IMR-90 (cell line): ENCODE measurements at regions not wholly inside any gene's neighbourhood (a gene's known extent, or its start where the extent isn't known, plus 50 kb on each side); places are given as distances from the start of the nearest gene placed in this dataset.

Source experiments
- ATAC-seq: fragments of 200-7000 bp; cut with Tn5 transposase; 2 replicates; pipeline ENCODE4 v1.9.1; 2020; ENCODE audit warnings: low read depth, mild to moderate bottlenecking, moderate library complexity
- BruUV-seq: library from RNA; stranded (reverse); fragments of 400-500 nt; replicated peaks from 2 replicates; lab custom pipeline; 2021; lab: Mats Ljungman, UMichigan
- CTCF ChIA-PET: fragments of 300-600 bp; formaldehyde crosslinking; extraction: SDS; loops from one replicate; lab custom pipeline; 2021; ENCODE audit warnings: antibody characterized with exemption; lab: Yijun Ruan, JAX
- POLR2A ChIA-PET: fragments of 300-600 bp; sonication (Branson Sonifier 250); formaldehyde crosslinking; loops from one replicate; lab custom pipeline; 2022; ENCODE audit warnings: antibody characterized with exemption; ENCODE audit not compliant: unreplicated experiment; lab: Charles Lee
- DNase-seq: peaks from one replicate; pipeline ENCODE4 v3.0.0; 2013
- H2AFZ ChIP-seq: replicated peaks from 2 replicates; pipeline ENCODE3; 2013; ENCODE audit warnings: low read length, mild to moderate bottlenecking; ENCODE audit not compliant: poor library complexity
- H2AK5ac ChIP-seq: 2 replicates; pipeline ENCODE4 v1.6.1; 2013; ENCODE audit warnings: low read depth, low read length, inconsistent platforms
- H2AK9ac ChIP-seq: replicated peaks from 2 replicates; pipeline ENCODE3; 2013; ENCODE audit warnings: mild to moderate bottlenecking, low read depth, low read length, moderate library complexity; ENCODE audit not compliant: poor library complexity
- H2BK120ac ChIP-seq: 2 replicates; pipeline ENCODE4 v1.6.1; 2013; ENCODE audit warnings: low read depth, low read length, inconsistent platforms
- H2BK15ac ChIP-seq: 3 replicates; pipeline ENCODE4 v1.6.1; 2013; ENCODE audit warnings: low read depth, low read length, inconsistent platforms
- H2BK20ac ChIP-seq: 2 replicates; pipeline ENCODE4 v1.6.1; 2013; ENCODE audit warnings: low read depth, mild to moderate bottlenecking, inconsistent platforms, low read length, moderate library complexity
- H2BK5ac ChIP-seq: 2 replicates; pipeline ENCODE4 v1.6.1; 2013; ENCODE audit warnings: mild to moderate bottlenecking, low read depth, low read length, inconsistent platforms; ENCODE audit not compliant: poor library complexity, severe bottlenecking
- H3K14ac ChIP-seq: replicated peaks from 2 replicates; pipeline ENCODE4 v1.6.1; 2013; ENCODE audit warnings: low read depth, low read length, inconsistent platforms
- H3K18ac ChIP-seq: 2 replicates; pipeline ENCODE4 v1.6.1; 2013; ENCODE audit warnings: low read depth, low read length, control low read depth
- H3K23ac ChIP-seq: 2 replicates; pipeline ENCODE4 v1.6.1; 2013; ENCODE audit warnings: low read depth, low read length, inconsistent platforms
- H3K27ac ChIP-seq: 2 replicates; pipeline ENCODE4 v1.5.1; 2013; ENCODE audit warnings: mild to moderate bottlenecking, control low read depth, low read length; ENCODE audit not compliant: insufficient read depth
- H3K27me3 ChIP-seq: 2 replicates; pipeline ENCODE4 v1.6.1; 2013; ENCODE audit warnings: low read length; ENCODE audit not compliant: control insufficient read depth, insufficient read depth
- H3K36me3 ChIP-seq: 2 replicates; pipeline ENCODE4 v1.6.1; 2013; ENCODE audit warnings: low read length, mixed read lengths; ENCODE audit not compliant: control insufficient read depth, insufficient read depth
- H3K4ac ChIP-seq: 2 replicates; pipeline ENCODE4 v1.6.1; 2013; ENCODE audit warnings: low read depth, low read length, inconsistent platforms
- H3K4me1 ChIP-seq: 2 replicates; pipeline ENCODE4 v1.6.1; 2013; ENCODE audit warnings: low read length, mixed read lengths; ENCODE audit not compliant: control insufficient read depth, insufficient read depth
- H3K4me2 ChIP-seq: 2 replicates; pipeline ENCODE4 v1.6.1; 2013; ENCODE audit warnings: low read depth, mild to moderate bottlenecking, control low read depth, low read length, moderate library complexity
- H3K4me3 ChIP-seq: 2 replicates; pipeline ENCODE4 v1.5.1; 2013; ENCODE audit warnings: low read depth, mild to moderate bottlenecking, control low read depth, low read length, moderate library complexity; ENCODE audit not compliant: insufficient read depth
- H3K56ac ChIP-seq: 2 replicates; pipeline ENCODE4 v1.6.1; 2013; ENCODE audit warnings: low read length, inconsistent platforms; ENCODE audit not compliant: insufficient read depth; ENCODE audit errors: extremely low read depth
- H3K79me1 ChIP-seq, 2 experiments: 2 replicates each; pipeline ENCODE4 v1.6.1; 2013; ENCODE audit warnings: low read length in 2 of 2, inconsistent platforms in 1 of 2, low read depth in 1 of 2
- H3K9ac ChIP-seq: 2 replicates; pipeline ENCODE4 v1.6.1; 2013; ENCODE audit warnings: low read depth, low read length, control low read depth
- H3K9me1 ChIP-seq: 2 replicates; pipeline ENCODE4 v1.6.1; 2013; ENCODE audit warnings: low read length, inconsistent platforms; ENCODE audit not compliant: insufficient read depth
- H3K9me3 ChIP-seq: 2 replicates; pipeline ENCODE4 v1.6.1; 2013; ENCODE audit warnings: low read length; ENCODE audit not compliant: control insufficient read depth, insufficient read depth
- H4K20me1 ChIP-seq: 2 replicates; pipeline ENCODE4 v1.6.1; 2013; ENCODE audit warnings: low read length, inconsistent platforms; ENCODE audit not compliant: insufficient read depth
- H4K5ac ChIP-seq: 2 replicates; pipeline ENCODE4 v1.6.1; 2013; ENCODE audit warnings: mild to moderate bottlenecking, low read depth, low read length, control low read depth
- H4K8ac ChIP-seq, 2 experiments: 2 replicates each; pipeline ENCODE4 v1.6.1; 2013; ENCODE audit warnings: low read depth in 2 of 2, low read length in 2 of 2, control low read depth in 1 of 2, inconsistent platforms in 1 of 2
- H4K91ac ChIP-seq: 2 replicates; pipeline ENCODE4 v1.6.1; 2013; ENCODE audit warnings: low read depth, low read length, inconsistent platforms; ENCODE audit not compliant: insufficient read depth
- BHLHE40 ChIP-seq: fragments of 150-350 bp; IDR thresholded peaks from 2 replicates; pipeline ENCODE4 v1.6.1; 2016; ENCODE audit warnings: mild to moderate bottlenecking, low read depth, low read length
- CEBPB ChIP-seq: IDR thresholded peaks from 2 replicates; pipeline ENCODE4 v1.6.1; 2012; ENCODE audit warnings: low read depth, low read length, improper control_type of control experiment
- CHD1 ChIP-seq: IDR thresholded peaks from 2 replicates; pipeline ENCODE4 v1.6.1; 2012; ENCODE audit warnings: low read depth, low read length, improper control_type of control experiment
- CTCF ChIP-seq: conservative IDR thresholded peaks from 2 replicates; pipeline ENCODE4 v1.5.1; 2012; ENCODE audit warnings: mild to moderate bottlenecking, low read depth, low read length, improper control_type of control experiment
- ELK1 ChIP-seq: fragments of 150-350 bp; IDR thresholded peaks from 2 replicates; pipeline ENCODE4 v1.6.1; 2016; ENCODE audit warnings: low read depth, mild to moderate bottlenecking, low read length, moderate library complexity, borderline replicate concordance
- FOS ChIP-seq: fragments of 150-350 bp; IDR thresholded peaks from 2 replicates; pipeline ENCODE4 v1.6.1; 2016; ENCODE audit warnings: low read depth, low read length
- MAFK ChIP-seq: IDR thresholded peaks from 2 replicates; pipeline ENCODE4 v1.6.1; 2012; ENCODE audit warnings: low read depth, low read length, improper control_type of control experiment
- MAZ ChIP-seq: IDR thresholded peaks from 2 replicates; pipeline ENCODE4 v1.6.1; 2012; ENCODE audit warnings: low read depth, mild to moderate bottlenecking, low read length, improper control_type of control experiment, moderate library complexity, borderline replicate concordance
- NFE2L2 ChIP-seq: fragments of 150-350 bp; IDR thresholded peaks from 2 replicates; pipeline ENCODE4 v1.6.1; 2016; ENCODE audit warnings: low read depth, mild to moderate bottlenecking, low read length
- POLR2A ChIP-seq: IDR thresholded peaks from 2 replicates; pipeline ENCODE4 v1.6.1; 2012; ENCODE audit warnings: mild to moderate bottlenecking, low read depth, low read length
- RAD21 ChIP-seq: IDR thresholded peaks from 2 replicates; pipeline ENCODE4 v1.6.1; 2012; ENCODE audit warnings: low read length, improper control_type of control experiment
- SMC3 ChIP-seq: fragments of 150-350 bp; IDR thresholded peaks from 2 replicates; pipeline ENCODE4 v1.6.1; 2016; ENCODE audit warnings: low read depth, mild to moderate bottlenecking, antibody characterized with exemption, low read length, moderate library complexity
- USF2 ChIP-seq: fragments of 150-350 bp; IDR thresholded peaks from 2 replicates; pipeline ENCODE4 v1.6.1; 2017; ENCODE audit warnings: mild to moderate bottlenecking, antibody characterized with exemption, low read length, low read depth
- WGBS, 2 experiments: methylation state at CpG; one replicate each; pipeline versions ENCODE4 v1.1.5 to v1.1.7; 2013; ENCODE audit warnings: missing lambda C conversion rate in 2 of 2; ENCODE audit not compliant: insufficient read length in 1 of 2; ENCODE audit errors: extremely low coverage in 2 of 2; 5-methylcytosine and 5-hydroxymethylcytosine counted together
- dilution Hi-C: fragments of 300-500 bp; cut with HindIII; formaldehyde crosslinking; loops from one replicate; pipeline ENCODE4 v1.14.3; 2018; ENCODE audit warnings: low sequenced_read_pairs; ENCODE audit not compliant: unreplicated experiment
- in situ Hi-C: fragments of 300-500 bp; cut with MboI; formaldehyde crosslinking; loops from 3 replicates; pipeline ENCODE4 v1.14.3; 2019; ENCODE audit warnings: low sequenced_read_pairs, inconsistent platforms, mixed read lengths
- intact Hi-C: fragments of 100-400 bp; cut with micrococcal nuclease; formaldehyde crosslinking; loops from 2 replicates; pipeline ENCODE4 v1.10.0; 2022

- TF ChIP-seq MAZ, result no peak
- no peak for TF ChIP-seq CHD1
- no peak for TF ChIP-seq BHLHE40
- no peak for TF ChIP-seq ELK1
- TF ChIP-seq POLR2A, result no peak
- no peak for TF ChIP-seq CEBPB
- TF ChIP-seq MAFK, result no peak
- TF ChIP-seq FOS, result no peak
- TF ChIP-seq CTCF, result no peak
- TF ChIP-seq USF2, result no peak
- TF ChIP-seq RAD21, result no peak
- TF ChIP-seq NFE2L2, result no peak
- TF ChIP-seq SMC3, result no peak
- Histone ChIP-seq H4K91ac (no peak overlapping the region), H3K18ac (no peak overlapping the region), H3K9ac (no peak overlapping the region), H2AK5ac (no peak overlapping the region), H3K9me3 (no peaks in the 10 kb centered on the region), H2BK5ac (no peak overlapping the region), H3K27ac (no peak overlapping the region), H3K4ac (no peak overlapping the region), H3K23ac (no peak overlapping the region), H3K4me1 (no peaks in the 10 kb centered on the region), H4K8ac (no peak overlapping the region), H2BK20ac (no peak overlapping the region), H4K20me1 (no peaks in the 10 kb centered on the region), H2AK9ac (no peak overlapping the region), H2BK15ac (no peak overlapping the region), H3K36me3 (no peaks in the 10 kb centered on the region), H3K79me1 (no peaks in the 10 kb centered on the region), H3K27me3 (peaks cover 19% of the 10 kb centered on the region), H3K9me1 (no peaks in the 10 kb centered on the region), H2AFZ (no peak overlapping the region), H4K5ac (no peak overlapping the region), H3K4me2 (no peak overlapping the region), H3K56ac (no peak overlapping the region), H3K14ac (no peak overlapping the region), H3K4me3 (no peak overlapping the region), H2BK120ac (no peak overlapping the region)
- DNase-seq (no peak), ATAC-seq (no peak)
- no TSS peak for BruUV-seq
- in situ Hi-C loops (no loop called here), dilution Hi-C loops (no loop called here), intact Hi-C loops (no loop called here)
- POLR2A ChIA-PET, result no interaction called here
- CTCF ChIA-PET, result no interaction called here
- 60% methylated on average over 3 of the region's 4 CpGs; no CpG with 5 or more reads in 1 of the 2 experiments for WGBS, 2 experiments
These were observed 87.6 kb upstream of the SLC7A1 start for GRCh38 chr13:29683041-29683440.
